NOMO-1 treated with DMSO at 0.1 percent for 48 hours (cell line): ENCODE measurements at regions not wholly inside any gene's neighbourhood (a gene's known extent, or its start where the extent isn't known, plus 50 kb on each side); places are given as distances from the start of the nearest gene placed in this dataset.

Experiments
- DNase-seq: peaks from one replicate; lab custom pipeline; 2025; ENCODE audit not compliant: unreplicated experiment; lab: John Stamatoyannopoulos, UW

DNA sequence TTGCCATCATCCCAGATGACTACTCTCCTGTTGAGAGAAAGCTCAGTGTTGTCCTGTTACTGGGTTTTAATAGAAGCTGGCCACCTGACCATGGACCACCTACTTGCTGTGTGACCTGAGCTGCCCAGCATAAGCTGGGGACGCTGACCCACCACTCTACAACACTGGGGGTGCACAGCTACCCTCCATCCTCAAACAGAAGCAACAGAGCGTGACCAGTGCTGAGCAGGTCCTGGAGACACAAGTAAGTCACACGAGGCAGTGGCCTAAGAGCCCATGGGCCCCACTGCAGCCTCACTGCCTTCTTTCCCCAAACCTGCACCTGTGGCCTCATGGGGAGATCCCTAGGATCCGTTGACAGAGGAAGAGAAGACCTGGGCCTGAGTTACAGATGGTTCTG, 198.6 kb upstream of the ADARB2 start:
- DNase-seq, result no peak

DNA sequence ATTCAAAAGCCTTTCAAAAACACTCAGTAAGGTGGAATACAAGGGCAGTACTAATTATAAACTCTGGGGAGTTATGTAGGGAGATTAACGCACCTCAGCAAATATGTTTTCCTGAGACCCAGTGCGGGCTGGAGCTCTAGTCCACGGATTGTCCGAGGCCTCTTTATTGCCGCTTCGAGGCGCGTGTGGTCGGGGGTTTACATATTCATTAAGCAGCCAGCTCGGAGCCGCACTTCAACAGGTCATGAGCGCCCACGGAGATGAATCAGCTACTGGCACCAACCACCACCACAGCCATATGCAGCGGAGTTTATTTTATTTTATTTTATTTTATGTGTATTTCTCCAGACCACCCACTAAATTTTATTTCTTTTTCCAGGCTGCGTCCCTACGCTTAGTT, 195.9 kb upstream of the ADARB2 start:
- no peak for DNase-seq

DNA sequence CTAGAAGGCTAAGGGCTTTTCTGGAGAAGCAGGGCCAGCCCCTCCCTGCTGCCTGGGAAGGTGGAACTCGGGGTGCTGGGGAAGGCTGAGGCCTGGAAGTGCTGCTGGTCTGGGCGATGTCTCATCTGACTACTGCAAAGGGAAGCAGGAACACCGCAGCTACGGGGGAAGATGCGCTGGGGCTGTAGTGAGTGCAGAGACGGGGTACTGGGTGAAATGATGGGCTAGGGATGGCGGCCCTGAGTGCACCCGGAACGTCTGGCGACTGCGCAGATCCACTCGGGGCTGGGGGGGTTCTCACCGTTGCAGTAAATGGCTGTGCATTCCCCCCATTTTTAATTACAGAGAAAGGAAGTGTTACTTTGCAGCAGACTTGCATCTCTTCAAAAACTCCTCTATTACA, 195.4 kb upstream of the ADARB2 start:
- no peak for DNase-seq

DNA sequence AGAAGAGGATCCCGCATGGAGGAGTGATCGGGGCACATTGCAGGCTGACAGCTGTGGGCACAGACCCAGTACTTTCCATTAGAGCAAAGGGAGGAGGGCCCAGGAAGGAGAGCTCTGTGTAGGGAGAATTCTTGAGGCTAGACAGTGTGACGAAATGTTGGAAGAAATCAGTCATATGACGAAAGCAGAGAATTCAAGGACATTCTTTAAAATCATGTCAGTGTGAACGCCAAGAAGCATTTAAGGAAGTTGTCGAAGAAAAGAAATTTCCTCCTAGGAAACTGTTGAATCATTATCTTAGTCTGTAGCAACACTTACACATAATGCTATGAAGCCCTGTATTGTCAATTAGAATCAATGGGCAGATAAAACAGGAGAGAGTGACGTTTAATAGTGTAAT, 191.3 kb upstream of the ADARB2 start:
- DNase-seq, result peak; percentile 51

DNA sequence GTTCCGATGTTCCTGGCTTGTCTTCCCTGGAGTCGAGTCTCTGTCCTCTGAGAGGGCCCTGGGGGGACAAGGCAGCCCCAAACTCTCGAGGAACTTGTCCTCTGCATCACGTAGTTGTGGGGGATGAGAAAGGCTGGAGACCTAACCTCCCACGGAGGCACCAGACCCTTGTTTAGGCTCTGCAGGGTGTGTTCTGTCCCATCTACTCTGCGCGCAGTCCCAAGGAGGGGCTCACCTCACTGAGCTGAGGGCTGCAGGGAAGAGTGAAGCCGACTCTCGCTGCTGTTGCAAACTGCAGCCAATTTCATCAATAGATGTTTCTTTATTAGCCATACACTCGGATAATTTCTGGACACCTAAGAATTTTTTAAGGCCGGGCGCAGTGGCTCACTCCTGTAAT, 186.7 kb upstream of the ADARB2 start:
- DNase-seq, result no peak

DNA sequence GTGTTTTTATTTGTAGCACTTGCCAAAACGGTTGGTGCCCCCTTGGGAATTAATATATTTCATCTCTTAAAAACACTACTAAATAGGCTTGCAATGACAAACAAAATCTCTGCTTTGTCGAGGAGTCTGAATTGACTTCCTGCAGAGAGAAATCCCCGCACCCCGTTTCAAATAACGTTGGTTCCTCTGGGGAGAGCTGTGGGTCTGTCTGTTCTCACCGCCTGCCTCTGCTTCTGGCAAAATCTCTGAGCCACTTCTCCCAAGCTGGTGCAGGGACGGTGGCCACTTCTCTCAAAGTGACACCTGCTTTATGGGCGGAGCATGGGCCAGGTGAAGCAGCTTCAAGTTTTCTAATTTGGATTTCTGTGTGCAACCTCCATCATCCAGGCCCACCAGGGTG, 186.3 kb upstream of the ADARB2 start:
- DNase-seq, result no peak

DNA sequence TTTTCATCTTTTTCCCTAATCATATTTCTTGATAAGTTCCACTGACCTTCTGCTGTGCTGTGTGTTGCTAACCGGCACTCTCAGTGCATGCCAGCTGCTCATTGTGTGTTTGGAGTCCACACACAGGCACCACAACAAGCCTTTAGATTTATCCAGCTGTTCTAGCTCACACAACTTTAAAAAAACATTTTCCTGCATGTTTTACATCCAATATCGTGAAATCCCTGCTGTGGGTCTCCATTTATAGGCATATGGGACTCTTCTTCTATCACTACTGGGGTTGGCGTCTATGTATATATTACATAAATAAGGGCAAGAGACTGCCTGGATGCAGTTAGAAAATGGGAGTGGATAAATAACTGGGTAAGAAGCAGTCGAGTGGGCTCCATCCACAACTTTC, 183.6 kb upstream of the ADARB2 start:
- no peak for DNase-seq

DNA sequence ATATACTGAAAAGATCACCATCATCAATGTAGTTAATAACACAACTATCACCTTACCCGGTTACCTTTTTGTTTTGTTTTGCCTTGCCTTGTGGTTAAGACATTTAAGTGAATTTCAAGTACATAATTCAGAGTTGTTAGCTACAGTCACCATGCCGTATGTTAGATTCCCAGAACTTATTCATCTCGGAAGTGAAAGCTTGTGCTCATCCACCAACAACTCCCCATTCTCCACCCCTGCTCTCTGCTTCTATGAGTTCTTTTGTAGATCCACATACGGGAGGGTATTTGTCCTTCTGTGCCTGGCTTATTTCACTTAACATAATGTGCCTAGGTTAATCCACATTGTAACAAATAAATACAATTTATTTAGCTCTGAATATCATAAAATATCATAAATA, 182.8 kb upstream of the ADARB2 start:
- no peak for DNase-seq

DNA sequence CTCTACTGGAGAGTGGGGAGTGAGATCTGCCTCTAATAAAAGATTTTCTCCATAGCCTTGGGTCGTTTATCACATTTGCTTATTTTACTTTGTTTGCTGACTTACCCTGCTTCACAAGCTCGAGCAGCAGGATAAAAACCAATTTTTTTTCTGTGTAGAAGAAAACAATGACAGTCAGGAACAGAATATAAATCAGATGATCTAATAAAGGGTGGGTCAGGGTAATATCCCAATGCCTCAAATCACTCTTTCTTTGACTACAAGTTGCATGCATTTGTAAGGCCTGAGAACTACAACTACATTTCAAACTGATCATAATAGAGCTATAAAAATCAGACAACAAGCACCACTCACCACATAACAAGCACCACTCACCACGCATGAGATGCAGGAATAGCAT, 174.4 kb upstream of the ADARB2 start:
- no peak for DNase-seq

DNA sequence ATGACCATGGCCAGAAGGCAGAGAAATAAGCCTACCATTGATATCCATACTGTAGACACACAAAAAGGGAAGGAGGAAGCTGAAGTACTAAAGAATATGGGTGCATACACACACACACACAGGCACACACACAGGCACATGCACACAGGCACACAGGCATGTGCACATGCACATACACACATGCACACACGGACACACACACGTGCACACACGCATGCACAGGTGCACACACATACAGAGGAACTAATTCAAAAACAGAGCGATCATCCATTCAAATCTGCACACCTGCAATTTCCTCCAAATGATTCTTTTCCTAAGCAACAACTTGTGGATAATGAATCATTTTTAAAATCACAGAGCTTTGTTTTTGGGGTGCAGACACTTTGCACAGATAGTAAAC, 166.7 kb upstream of the ADARB2 start:
- DNase-seq, result no peak

DNA sequence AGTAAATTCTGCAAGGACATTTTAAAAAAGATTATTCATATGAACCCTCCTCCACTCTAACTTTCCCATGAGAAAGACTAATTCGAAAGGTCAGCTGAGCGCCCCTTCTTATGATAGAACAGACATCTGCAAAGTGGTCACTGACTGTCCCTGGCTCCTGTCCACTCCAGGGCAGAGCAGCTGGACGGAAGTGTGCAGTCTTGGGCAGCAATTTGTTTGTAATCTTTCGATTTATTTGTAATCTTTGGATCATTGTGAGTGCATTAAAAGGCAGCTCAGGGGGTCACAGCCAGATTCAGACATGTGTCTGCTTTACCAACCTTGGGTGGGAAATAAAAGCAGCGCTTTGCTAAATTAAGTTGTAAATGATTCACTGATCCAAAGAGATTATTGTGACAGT, 158.8 kb upstream of the ADARB2 start:
- DNase-seq, result no peak

DNA sequence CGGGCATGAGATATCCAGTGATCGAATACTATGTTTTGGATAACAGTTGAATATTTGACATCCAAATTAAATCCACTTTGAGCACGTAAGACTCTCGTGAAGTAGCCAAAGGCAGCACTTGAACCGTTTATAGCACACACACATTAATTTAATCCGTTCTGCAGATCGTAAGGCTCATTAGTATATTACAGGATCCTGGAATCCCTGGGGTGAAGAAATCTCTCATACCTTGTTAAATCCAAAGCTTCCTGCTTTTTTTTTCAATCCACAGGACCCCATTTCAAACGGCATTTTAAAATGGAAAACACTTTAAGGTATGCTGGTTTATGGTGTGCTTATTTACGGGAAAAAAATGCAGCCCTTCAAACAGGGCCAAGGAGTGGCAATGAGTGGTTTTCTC, 158.4 kb upstream of the ADARB2 start:
- no peak for DNase-seq

DNA sequence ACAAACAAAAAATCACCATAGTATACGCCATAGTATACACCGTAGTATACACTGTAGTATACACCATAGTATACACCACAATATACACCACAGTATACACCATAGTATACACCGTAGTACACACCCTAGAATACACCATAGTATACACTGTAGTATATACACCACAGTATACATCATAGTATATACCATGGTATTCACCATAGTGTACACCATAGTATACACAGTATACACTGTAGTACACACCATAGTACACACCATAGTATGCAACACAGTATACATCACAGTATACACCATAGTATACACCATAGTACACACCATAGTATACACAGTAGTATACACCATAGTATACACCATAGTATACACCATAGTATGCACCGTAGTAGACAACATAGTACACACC, 157.6 kb upstream of the ADARB2 start:
- DNase-seq, result no peak

DNA sequence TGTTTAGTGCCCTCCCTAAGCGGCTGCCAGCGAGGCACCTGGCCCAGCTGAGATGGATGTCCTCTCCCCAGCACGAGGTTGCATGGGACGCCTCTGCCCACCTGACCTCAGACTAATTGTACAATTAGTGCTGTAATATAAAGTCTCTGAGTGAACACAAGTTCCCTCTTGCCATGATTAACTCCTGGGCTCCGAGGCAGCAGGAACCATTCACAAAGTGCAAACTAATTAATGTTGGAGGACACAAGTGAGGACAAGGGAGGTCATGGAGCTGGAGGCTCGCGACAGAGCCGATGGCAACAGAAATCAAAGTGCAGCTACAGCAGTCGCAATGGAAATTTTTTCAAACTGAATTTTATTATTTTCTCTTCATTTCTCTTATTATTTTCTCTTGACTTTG, 156.6 kb upstream of the ADARB2 start:
- DNase-seq, result no peak

DNA sequence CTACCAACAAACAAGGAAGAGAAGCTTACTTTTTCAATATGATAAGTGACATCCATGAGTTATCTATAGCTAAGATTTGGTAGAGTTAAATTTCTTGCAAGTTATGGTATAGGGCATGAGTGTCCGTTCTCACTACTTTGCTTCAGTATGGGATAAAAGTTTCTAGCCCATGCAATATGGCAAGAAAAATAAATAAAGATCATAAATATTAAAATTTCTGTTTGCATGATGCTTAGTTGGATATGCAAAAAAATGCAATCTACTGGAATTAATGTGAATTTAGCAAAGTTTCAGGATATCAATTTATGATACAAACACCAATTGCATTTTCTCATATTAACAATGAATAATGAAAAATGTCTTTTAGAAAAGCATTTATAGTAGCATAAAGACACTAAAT, 148.7 kb upstream of the ADARB2 start:
- DNase-seq, result no peak

DNA sequence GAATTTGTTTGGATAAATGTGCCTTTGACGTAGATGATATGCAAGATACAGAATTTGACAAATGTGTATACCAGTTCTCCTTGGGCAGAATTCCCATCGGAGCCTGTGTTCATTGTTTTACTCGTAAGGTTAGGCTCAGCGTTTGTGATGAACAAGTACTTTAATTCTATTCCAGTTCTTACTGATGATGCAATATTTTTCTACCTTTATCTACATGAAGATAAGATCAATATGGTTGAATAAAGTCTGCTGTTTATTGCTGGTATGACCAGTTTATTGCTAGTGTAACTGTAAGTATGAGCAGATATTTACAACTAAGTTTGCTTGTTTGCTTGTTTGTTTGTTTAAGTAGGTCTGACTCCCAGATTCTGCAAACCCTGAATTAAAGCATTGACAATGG, 145.4 kb upstream of the ADARB2 start:
- DNase-seq, result no peak

DNA sequence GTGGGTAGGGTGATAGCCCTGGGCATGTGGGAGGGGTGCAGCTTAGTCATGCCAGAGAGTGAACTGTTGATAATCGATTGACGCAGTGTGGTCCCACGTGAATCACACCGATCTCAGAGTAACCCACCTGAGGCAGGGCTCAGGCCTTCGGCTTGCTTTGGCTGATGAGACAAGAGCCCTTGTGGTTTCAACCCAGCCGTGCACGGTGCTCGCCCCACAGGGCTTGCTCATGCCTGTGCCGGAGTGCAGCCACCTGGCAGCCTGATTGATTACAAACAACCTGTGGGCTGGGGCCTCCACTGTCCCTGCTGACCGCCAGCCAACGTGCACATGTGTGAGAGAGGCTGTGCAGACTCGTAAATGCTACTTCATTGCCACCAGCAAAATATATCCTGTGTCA, 144.9 kb upstream of the ADARB2 start:
- no peak for DNase-seq

DNA sequence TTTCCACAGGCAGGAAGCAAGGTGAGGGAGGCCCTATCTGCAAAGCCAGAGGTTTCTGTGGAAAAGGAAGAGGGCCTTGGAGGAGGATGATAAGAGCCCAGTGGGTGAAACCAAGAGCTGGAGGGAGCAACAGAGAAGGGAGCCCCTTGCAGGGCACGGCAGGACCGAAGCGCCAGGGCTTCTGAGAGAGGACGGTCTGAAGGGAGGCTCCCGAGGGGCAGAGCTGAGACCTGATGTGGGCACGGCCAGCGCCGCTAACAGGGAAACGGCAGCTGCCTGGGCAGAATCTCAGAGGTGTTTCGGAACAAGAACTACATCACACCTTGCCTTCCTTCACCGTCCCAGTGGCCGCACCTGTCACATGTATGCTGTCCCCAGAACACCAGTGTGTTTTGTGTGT, 144.3 kb upstream of the ADARB2 start:
- no peak for DNase-seq

DNA sequence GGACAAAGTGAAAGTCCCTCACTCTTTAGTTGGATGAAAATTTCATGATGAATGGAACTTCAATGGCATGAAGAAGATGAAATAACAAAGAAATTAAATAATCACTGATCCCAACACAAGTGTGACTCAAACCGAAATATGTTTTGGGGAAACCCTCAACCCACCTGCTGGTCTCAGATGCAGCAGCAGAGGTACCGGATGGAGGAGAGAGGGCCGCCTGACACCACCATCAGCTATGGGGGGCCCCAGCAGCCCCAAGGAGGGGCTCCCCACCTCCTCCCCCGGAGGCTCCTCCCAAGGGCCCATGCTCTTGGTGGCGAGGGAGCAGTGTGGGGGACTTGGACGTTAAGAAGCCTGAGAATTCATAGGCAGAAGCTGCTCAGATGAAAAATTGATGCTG, 137.2 kb upstream of the ADARB2 start:
- DNase-seq, result no peak

DNA sequence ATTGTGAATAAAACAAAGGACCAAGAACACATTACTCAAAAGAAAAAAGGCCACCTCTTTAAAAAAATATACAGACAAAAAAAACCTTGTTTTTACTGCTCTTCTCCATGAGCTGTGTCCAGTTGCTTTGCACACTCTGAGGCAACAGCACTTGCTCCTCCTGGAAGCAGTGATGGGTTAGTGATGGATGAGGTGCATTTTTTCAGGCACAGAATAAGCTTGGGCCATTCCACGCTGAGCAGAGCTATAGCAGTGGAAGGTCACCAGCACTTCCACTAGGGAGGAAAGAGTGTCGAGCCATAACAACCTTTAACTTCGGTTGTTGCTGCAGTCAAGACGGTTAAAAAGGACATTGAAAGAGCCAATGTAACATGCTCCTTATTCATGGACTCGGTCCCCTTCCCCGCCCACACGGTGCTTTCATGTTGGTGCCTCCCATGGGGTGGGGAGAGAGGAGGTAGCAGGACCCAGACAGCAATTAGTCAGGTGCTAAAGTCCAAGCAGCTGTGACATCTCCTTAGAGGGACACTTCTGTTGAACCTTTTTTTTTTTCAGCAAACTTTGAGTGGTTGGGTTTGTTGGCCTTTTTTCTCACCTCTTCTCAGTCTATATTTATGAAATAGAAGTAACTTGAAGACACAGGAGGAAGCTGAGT, 136.5 kb upstream of the ADARB2 start:
- DNase-seq, result no peak

DNA sequence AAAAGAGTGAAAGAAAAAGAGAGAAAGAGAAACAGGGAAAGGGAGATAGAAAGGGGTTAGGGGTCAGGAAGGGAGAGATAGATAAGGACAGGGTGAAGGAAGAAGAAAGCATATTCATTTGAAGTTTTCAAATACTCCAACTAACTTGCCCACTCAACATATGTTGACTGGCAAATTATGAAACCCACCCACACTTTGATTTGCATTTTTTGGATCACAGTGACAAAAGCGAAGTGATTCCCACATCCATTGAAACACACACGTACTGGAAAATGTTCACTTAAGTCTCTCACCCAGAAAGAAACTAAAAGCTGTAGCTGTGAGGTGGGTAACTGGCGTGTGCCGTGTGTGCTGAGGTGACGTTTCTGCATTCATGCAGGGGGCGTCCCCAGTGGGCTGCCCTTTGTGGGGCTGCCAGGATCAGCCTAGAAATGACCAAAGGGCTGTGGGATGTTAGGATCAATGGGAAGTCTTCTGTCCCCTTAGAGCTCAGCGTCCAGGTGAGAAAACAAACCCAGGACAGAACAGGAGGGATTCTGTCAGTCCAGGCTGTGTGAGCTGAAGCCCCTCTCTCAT, 134.9 kb upstream of the ADARB2 start:
- DNase-seq, result no peak

DNA sequence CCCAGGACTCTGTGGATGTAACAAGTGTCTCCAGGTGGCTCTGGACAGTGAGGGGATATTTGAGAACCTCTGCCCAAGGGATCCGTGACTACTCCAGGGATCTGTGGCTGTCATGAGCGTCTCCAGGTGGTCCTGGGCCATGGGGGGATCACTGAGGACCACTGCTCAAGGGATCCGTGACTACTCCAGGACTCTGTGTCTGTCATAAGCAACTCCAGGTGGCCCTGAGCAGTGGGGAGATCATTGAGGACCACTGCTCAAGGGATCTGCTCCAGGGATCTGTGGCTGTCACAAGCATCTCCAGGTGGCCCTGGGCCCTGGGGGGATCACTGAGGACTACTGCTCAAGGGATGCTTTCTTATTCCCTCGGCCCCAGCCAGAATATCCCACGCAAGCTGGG, 133.2 kb upstream of the ADARB2 start:
- no peak for DNase-seq

DNA sequence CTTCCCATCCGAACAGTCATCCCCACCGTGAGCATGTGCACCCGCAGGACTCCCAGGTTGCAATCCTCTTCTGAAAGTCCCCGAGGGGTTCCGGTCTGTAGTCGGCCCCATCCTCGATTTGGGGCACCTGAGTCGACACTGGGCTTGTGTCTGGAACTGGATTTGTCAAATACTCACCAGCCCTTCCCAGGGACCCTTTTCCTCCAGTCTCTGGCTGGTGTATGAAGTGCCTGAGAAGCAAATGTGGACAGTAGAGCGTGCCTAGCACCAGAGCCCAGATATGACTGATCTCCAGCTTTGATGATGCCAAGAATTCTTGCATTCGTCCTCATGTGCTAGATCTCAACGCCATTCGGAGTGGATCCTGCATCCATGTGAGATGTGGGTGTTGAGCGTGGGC, 132.5 kb upstream of the ADARB2 start:
- DNase-seq, result no peak
